ENCODE measurements at regions not wholly inside any gene's neighbourhood (a gene's known extent, or its start where the extent isn't known, plus 50 kb on each side); places are given as distances from the start of the nearest gene placed in this dataset.

- TF ChIP-seq CTCF (IDR thresholded peaks at IDR 0.05; ENCODE audit: borderline replicate concordance, extremely low read depth, low read length, poor library complexity, severe bottlenecking): no peak
- no peak for TF ChIP-seq EZH2 (IDR thresholded peaks at IDR 0.05; ENCODE audit: borderline replicate concordance, low read depth, low read length, severe bottlenecking)
These were observed 242.4 kb downstream of the OPA1 start for GRCh38 chr3:193835414-193835813.
